ENCODE measurements at regions not wholly inside any gene's neighbourhood (a gene's known extent, or its start where the extent isn't known, plus 50 kb on each side); places are given as distances from the start of the nearest gene placed in this dataset.

DNA sequence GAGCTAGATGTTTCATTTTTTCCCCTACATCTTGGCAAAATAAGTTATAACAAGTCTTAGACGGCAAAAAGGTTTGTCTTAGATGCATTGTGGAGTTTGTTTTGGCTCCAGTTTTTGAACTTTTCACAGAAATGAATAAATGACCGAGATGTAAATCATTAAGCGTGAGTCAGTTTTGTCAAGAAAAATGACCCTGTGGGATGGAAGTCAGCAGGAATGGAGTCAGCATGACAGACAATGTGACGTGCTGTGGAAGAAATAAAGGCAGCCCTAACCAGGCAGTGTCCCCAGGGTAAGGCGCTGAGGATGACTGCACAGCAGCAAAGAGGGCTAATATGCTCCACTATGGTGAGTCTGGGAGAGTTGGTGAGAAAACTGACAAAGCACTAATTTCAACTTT is 163.2 kb downstream of the NOC3L start:
- RAD21 ChIA-PET (ENCODE audit: low non-redundant PET in 1 of 2, low total read pairs in 2 of 2, uncharacterized antibody in 2 of 2, unreplicated experiment in 2 of 2): no interaction called here
- DNase-seq (ENCODE audit: low read depth, low spot score) (no peak), ATAC-seq (no peak)
- Histone ChIP-seq H3K27ac (ENCODE audit: low read depth, low read length) (no peak overlapping the region), H3K27me3 (ENCODE audit: insufficient read depth, low read length) (no peaks in the 10 kb centered on the region), H3K79me2 (ENCODE audit: insufficient read depth, low read length) (no peaks in the 10 kb centered on the region), H3K4me1 (ENCODE audit: control insufficient read depth in 1 of 2, insufficient read depth in 2 of 2, low read length in 2 of 2) (no peaks in the 10 kb centered on the region), H2AFZ (ENCODE audit: low read depth, low read length, poor library complexity, severe bottlenecking) (no peak overlapping the region), H3K9ac (ENCODE audit: low read length) (no peak overlapping the region), H3K36me3 (ENCODE audit: control insufficient read depth in 1 of 2, insufficient read depth in 2 of 2, low read length in 2 of 2) (no peaks in the 10 kb centered on the region), H3K4me3 (replicated peaks in 1 of 2; ENCODE audit: low read depth in 1 of 2, low read length in 2 of 2) (no peak overlapping the region), H4K20me1 (ENCODE audit: insufficient read depth) (no peaks in the 10 kb centered on the region), H3K9me2 (ENCODE audit: insufficient read depth) (no peaks in the 10 kb centered on the region), H3K4me2 (ENCODE audit: low read length) (no peak overlapping the region), H3K9me3 (ENCODE audit: control insufficient read depth in 1 of 2, insufficient read depth in 1 of 2, low read depth in 1 of 2, low read length in 2 of 2) (no peaks in the 10 kb centered on the region)
- BruUV-seq (replicated peaks): no TSS peak
- intact Hi-C loops (cut with micrococcal nuclease): no loop called here
- TF ChIP-seq ELF1 (IDR thresholded peaks at IDR 0.05; ENCODE audit: borderline replicate concordance, low read depth) (no peak), CBX3 (IDR thresholded peaks at IDR 0.05; ENCODE audit: low read depth) (no peak), EZH2phosphoT487 (IDR thresholded peaks at IDR 0.05; ENCODE audit: borderline replicate concordance) (no peak), RAD21 (IDR thresholded peaks at IDR 0.05; ENCODE audit: low read depth) (no peak), POLR2A (IDR thresholded peaks at IDR 0.05; ENCODE audit: borderline replicate concordance, extremely low read depth, insufficient read depth, insufficient read length) (no peak), EZH2 (IDR thresholded peaks at IDR 0.05) (no peak)
- CTCF ChIA-PET: no interaction called here
- POLR2A ChIA-PET: no interaction called here

- ChIA-PET POLR2A (no interaction called here), RAD21 (ENCODE audit: low non-redundant PET in 1 of 2, low total read pairs in 2 of 2, uncharacterized antibody in 2 of 2, unreplicated experiment in 2 of 2) (no interaction called here), CTCF (no interaction called here)
- H3K9me2 ChIP-seq (ENCODE audit: insufficient read depth): no peaks in the 10 kb centered on the region
- ATAC-seq (no peak), DNase-seq (ENCODE audit: low read depth, low spot score) (no peak)
- no TSS peak for BruUV-seq (replicated peaks)
- no peak overlapping the region for H2AFZ ChIP-seq (ENCODE audit: low read depth, low read length, poor library complexity, severe bottlenecking)
- intact Hi-C loops (cut with micrococcal nuclease): no loop called here
- H3K27ac ChIP-seq (ENCODE audit: low read depth, low read length): no peak overlapping the region
- H3K4me1 ChIP-seq (ENCODE audit: control insufficient read depth in 1 of 2, insufficient read depth in 2 of 2, low read length in 2 of 2): no peaks in the 10 kb centered on the region
- H3K4me2 ChIP-seq (ENCODE audit: low read length): no peak overlapping the region
- H4K20me1 ChIP-seq (ENCODE audit: insufficient read depth): no peaks in the 10 kb centered on the region
- no peaks in the 10 kb centered on the region for H3K36me3 ChIP-seq (ENCODE audit: control insufficient read depth in 1 of 2, insufficient read depth in 2 of 2, low read length in 2 of 2)
- no peak overlapping the region for H3K4me3 ChIP-seq (replicated peaks in 1 of 2; ENCODE audit: low read depth in 1 of 2, low read length in 2 of 2)
- no peaks in the 10 kb centered on the region for H3K79me2 ChIP-seq (ENCODE audit: insufficient read depth, low read length)
- TF ChIP-seq POLR2AphosphoS5 (IDR thresholded peaks at IDR 0.05; ENCODE audit: low read depth, low read length) (no peak), CEBPB (IDR thresholded peaks at IDR 0.05; ENCODE audit: low read depth) (no peak), RAD21 (IDR thresholded peaks at IDR 0.05; ENCODE audit: low read depth) (no peak), SRF (IDR thresholded peaks at IDR 0.05; ENCODE audit: low read depth) (no peak), SP1 (IDR thresholded peaks at IDR 0.05; ENCODE audit: low read depth) (no peak)
- TF ChIP-seq, protein P1, sequence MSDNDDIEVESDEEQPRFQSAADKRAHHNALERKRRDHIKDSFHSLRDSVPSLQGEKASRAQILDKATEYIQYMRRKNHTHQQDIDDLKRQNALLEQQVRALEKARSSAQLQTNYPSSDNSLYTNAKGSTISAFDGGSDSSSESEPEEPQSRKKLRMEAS (IDR thresholded peaks at IDR 0.05): no peak
- TF ChIP-seq, protein P2, sequence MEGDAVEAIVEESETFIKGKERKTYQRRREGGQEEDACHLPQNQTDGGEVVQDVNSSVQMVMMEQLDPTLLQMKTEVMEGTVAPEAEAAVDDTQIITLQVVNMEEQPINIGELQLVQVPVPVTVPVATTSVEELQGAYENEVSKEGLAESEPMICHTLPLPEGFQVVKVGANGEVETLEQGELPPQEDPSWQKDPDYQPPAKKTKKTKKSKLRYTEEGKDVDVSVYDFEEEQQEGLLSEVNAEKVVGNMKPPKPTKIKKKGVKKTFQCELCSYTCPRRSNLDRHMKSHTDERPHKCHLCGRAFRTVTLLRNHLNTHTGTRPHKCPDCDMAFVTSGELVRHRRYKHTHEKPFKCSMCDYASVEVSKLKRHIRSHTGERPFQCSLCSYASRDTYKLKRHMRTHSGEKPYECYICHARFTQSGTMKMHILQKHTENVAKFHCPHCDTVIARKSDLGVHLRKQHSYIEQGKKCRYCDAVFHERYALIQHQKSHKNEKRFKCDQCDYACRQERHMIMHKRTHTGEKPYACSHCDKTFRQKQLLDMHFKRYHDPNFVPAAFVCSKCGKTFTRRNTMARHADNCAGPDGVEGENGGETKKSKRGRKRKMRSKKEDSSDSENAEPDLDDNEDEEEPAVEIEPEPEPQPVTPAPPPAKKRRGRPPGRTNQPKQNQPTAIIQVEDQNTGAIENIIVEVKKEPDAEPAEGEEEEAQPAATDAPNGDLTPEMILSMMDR (IDR thresholded peaks at IDR 0.05 in 2 of 3, conservative IDR thresholded peaks at IDR 0.05 in 1 of 3; ENCODE audit: borderline replicate concordance in 1 of 3, insufficient read depth in 1 of 3, low read depth in 2 of 3, low read length in 2 of 3): no peak
- no peak overlapping the region for H3K9ac ChIP-seq (ENCODE audit: low read length)
- no peaks in the 10 kb centered on the region for H3K27me3 ChIP-seq (ENCODE audit: insufficient read depth, low read length)
- H3K9me3 ChIP-seq (ENCODE audit: control insufficient read depth in 1 of 2, insufficient read depth in 1 of 2, low read depth in 1 of 2, low read length in 2 of 2): no peaks in the 10 kb centered on the region
These were observed 162.4 kb downstream of the NOC3L start for GRCh38 chr10:94200146-94200837.
